B cell (primary cell): ENCODE measurements at regions not wholly inside any gene's neighbourhood (a gene's known extent, or its start where the extent isn't known, plus 50 kb on each side); places are given as distances from the start of the nearest gene placed in this dataset.

ENCODE experiments used
- ATAC-seq: fragments of 200-7000 bp; cut with Tn5 transposase; one replicate; pipeline ENCODE4 v1.10.0; 2021; ENCODE audit warnings: low read depth, mild to moderate bottlenecking, moderate number of reproducible peaks, moderate library complexity
- CTCF ChIA-PET: fragments of 350-600 bp; sonication (Branson Sonifier 250); formaldehyde crosslinking; loops from one replicate; lab custom pipeline; 2021; ENCODE audit warnings: antibody characterized with exemption, inconsistent platforms; lab: Charles Lee
- POLR2A ChIA-PET: fragments of 350-600 bp; sonication (Branson Sonifier 250); formaldehyde crosslinking; loops from one replicate; lab custom pipeline; 2021; ENCODE audit warnings: antibody characterized with exemption; lab: Charles Lee
- DNase-seq: peaks from one replicate; pipeline ENCODE4 v3.0.0; 2013
- H2AFZ ChIP-seq: 2 replicates; pipeline ENCODE4 v1.6.1; 2012; ENCODE audit warnings: mild to moderate bottlenecking, low read depth, low read length; ENCODE audit not compliant: insufficient read depth, poor library complexity, severe bottlenecking
- H3K27ac ChIP-seq, 2 donors: 1 replicate in 1 of 2; 2 replicates in 1 of 2; pipeline ENCODE4 v1.5.1; 2012 to 2013; ENCODE audit warnings: low read length in 2 of 2, mild to moderate bottlenecking in 2 of 2, moderate library complexity in 1 of 2
- H3K27me3 ChIP-seq, 4 experiments: fragments of 200-600 bp in 1 of 4; sonication (generic) in 1 of 4; replicated peaks in 1 of 4; 1 replicate in 2 of 4; 2 replicates in 2 of 4; pipeline versions ENCODE4 v1.6.1 to v1.7.0; 2013 to 2016; ENCODE audit warnings: low read length in 3 of 4, mild to moderate bottlenecking in 2 of 4, mixed read lengths in 1 of 4, moderate library complexity in 1 of 4; ENCODE audit not compliant: insufficient read depth in 4 of 4, control insufficient read depth in 3 of 4; ENCODE audit errors: control extremely low read depth in 1 of 4
- H3K36me3 ChIP-seq, 2 experiments: replicated peaks in 1 of 2; 1 replicate in 1 of 2; 2 replicates in 1 of 2; pipeline versions ENCODE4 v1.6.1 to v1.7.1; 2013; ENCODE audit warnings: low read length in 1 of 2; ENCODE audit not compliant: insufficient read depth in 2 of 2, control insufficient read depth in 1 of 2; ENCODE audit errors: control extremely low read depth in 1 of 2, extremely low read depth in 1 of 2
- H3K4me1 ChIP-seq, 2 donors: fragments of 200-600 bp in 1 of 2; sonication (generic) in 1 of 2; 1 replicate in 1 of 2; 2 replicates in 1 of 2; pipeline versions ENCODE4 v1.5.1 to v1.6.1; 2013 to 2017; ENCODE audit warnings: low read length in 2 of 2; ENCODE audit not compliant: control insufficient read depth in 2 of 2, insufficient read depth in 2 of 2
- H3K4me2 ChIP-seq: replicated peaks from 2 replicates; pipeline ENCODE3; 2012; ENCODE audit warnings: mild to moderate bottlenecking, low read depth, low read length; ENCODE audit not compliant: poor library complexity, severe bottlenecking
- H3K4me3 ChIP-seq, 5 experiments: fragments of 200-600 bp in 1 of 5; sonication (generic) in 1 of 5; 1 replicate in 3 of 5; 2 replicates in 2 of 5; pipeline versions ENCODE4 v1.5.1 to v1.7.0; 2011 to 2016; ENCODE audit warnings: low read length in 4 of 5, mild to moderate bottlenecking in 4 of 5, low read depth in 2 of 5, control low read depth in 1 of 5, moderate library complexity in 1 of 5; ENCODE audit not compliant: insufficient read depth in 1 of 5; ENCODE audit errors: control extremely low read depth in 1 of 5, extremely low read depth in 1 of 5
- H3K79me2 ChIP-seq: fragments of 200-600 bp; sonication (generic); one replicate; pipeline ENCODE4 v1.6.0; 2016; ENCODE audit warnings: low read length; ENCODE audit not compliant: control insufficient read depth, insufficient read depth
- H3K9ac ChIP-seq: fragments of 200-600 bp; sonication (generic); 2 replicates; pipeline ENCODE4 v1.6.1; 2017; ENCODE audit warnings: mild to moderate bottlenecking, low read length, moderate library complexity
- H3K9me3 ChIP-seq, 3 donors: one replicate each; pipeline versions ENCODE4 v1.6.1 to v1.7.1; 2013; ENCODE audit warnings: low read length in 2 of 3; ENCODE audit not compliant: control insufficient read depth in 2 of 3, insufficient read depth in 1 of 3; ENCODE audit errors: control extremely low read depth in 1 of 3
- H4K20me1 ChIP-seq: 2 replicates; pipeline ENCODE4 v1.6.0; 2012; ENCODE audit warnings: mild to moderate bottlenecking, low read length; ENCODE audit not compliant: insufficient read depth, control insufficient read depth, poor library complexity, severe bottlenecking
- H3K27ac Mint-ChIP-seq: one replicate; pipeline ENCODE4 v1.8.0; 2021; ENCODE audit warnings: mixed read lengths
- H3K27me3 Mint-ChIP-seq: one replicate; pipeline ENCODE4 v1.8.0; 2021; ENCODE audit warnings: mixed read lengths
- H3K4me1 Mint-ChIP-seq: one replicate; pipeline ENCODE4 v1.8.0; 2021; ENCODE audit warnings: mixed read lengths
- H3K4me3 Mint-ChIP-seq: one replicate; pipeline ENCODE4 v1.8.0; 2021; ENCODE audit warnings: mixed read lengths
- H3K9me3 Mint-ChIP-seq: one replicate; pipeline ENCODE4 v1.8.0; 2022; ENCODE audit warnings: mixed read lengths; ENCODE audit not compliant: insufficient read depth
- CTCF ChIP-seq: fragments of 200-600 bp; IDR thresholded peaks from one replicate; pipeline ENCODE4 v1.8.0; 2022; ENCODE audit warnings: antibody characterized with exemption, mild to moderate bottlenecking
- EZH2 ChIP-seq: IDR thresholded peaks from 2 replicates; pipeline ENCODE4 v1.6.1; 2012; ENCODE audit warnings: borderline replicate concordance, low read depth, mild to moderate bottlenecking, moderate library complexity, low read length; ENCODE audit not compliant: insufficient read depth, poor library complexity, severe bottlenecking
- WGBS: methylation state at CpG from one replicate; pipeline ENCODE4 v1.1.5; 2013; ENCODE audit warnings: missing lambda C conversion rate; ENCODE audit not compliant: insufficient coverage; 5-methylcytosine and 5-hydroxymethylcytosine counted together
- intact Hi-C: fragments of 100-400 bp; cut with micrococcal nuclease; formaldehyde crosslinking; loops from one replicate; pipeline ENCODE4 v1.10.0; 2022

- Histone ChIP-seq H3K27me3 (no peaks in the 10 kb centered on the region), H2AFZ (no peak overlapping the region), H3K9me3 (no peaks in the 10 kb centered on the region), H3K27ac (no peak overlapping the region), H4K20me1 (no peaks in the 10 kb centered on the region), H3K4me1 (no peaks in the 10 kb centered on the region), H3K4me3 (no peak overlapping the region), H3K9ac (no peak overlapping the region), H3K36me3 (no peaks in the 10 kb centered on the region), H3K4me2 (no peak overlapping the region), H3K79me2 (no peaks in the 10 kb centered on the region)
- Mint-ChIP-seq H3K9me3 (no peaks in the 10 kb centered on the region), H3K4me3 (no peak overlapping the region), H3K27me3 (peaks cover 6% of the 10 kb centered on the region), H3K4me1 (no peaks in the 10 kb centered on the region), H3K27ac (no peak overlapping the region)
- no CpG with 5 or more reads among the region's 3 CpGs for WGBS
- DNase-seq (no peak), ATAC-seq (no peak)
- intact Hi-C loops: no loop called here
- POLR2A ChIA-PET: no interaction called here
- CTCF ChIA-PET: no interaction called here
- TF ChIP-seq CTCF (no peak), EZH2 (no peak)
These were observed 440.1 kb upstream of the DDI1 start for GRCh38 chr11:103596315-103596714.

GRCh38 chr11:103601225-103601846 lies 435.1 kb upstream of the DDI1 start:
- H3K4me1 ChIP-seq: no peaks in the 10 kb centered on the region
- no peak overlapping the region for H3K4me2 ChIP-seq
- ChIA-PET POLR2A (no interaction called here), CTCF (interaction anchor here (0.8 to 1.7 kb wide), 8 partner anchors 10 to 565 kb away, joined by 3 to 5 read pairs (median 3); partner anchors contain the start of gene DYNC2H1)
- intact Hi-C loops: no loop called here
- H3K9ac ChIP-seq: no peak overlapping the region
- H3K9me3 ChIP-seq: no peaks in the 10 kb centered on the region
- WGBS: no CpG with 5 or more reads among the region's 3 CpGs
- TF ChIP-seq EZH2: no peak
- TF ChIP-seq CTCF: peak; percentile 84
- peak; percentile 47 for ATAC-seq
- no peaks in the 10 kb centered on the region for H3K36me3 ChIP-seq
- Mint-ChIP-seq H3K4me3 (no peak overlapping the region), H3K9me3 (no peaks in the 10 kb centered on the region), H3K27me3 (peaks cover 14% of the 10 kb centered on the region), H3K27ac (no peak overlapping the region), H3K4me1 (no peaks in the 10 kb centered on the region)
- no peak overlapping the region for H2AFZ ChIP-seq
- H3K27me3 ChIP-seq: no peaks in the 10 kb centered on the region
- no peaks in the 10 kb centered on the region for H3K79me2 ChIP-seq
- H4K20me1 ChIP-seq: no peaks in the 10 kb centered on the region
- H3K4me3 ChIP-seq: no peak overlapping the region
- DNase-seq: peak; percentile 29
- H3K27ac ChIP-seq: no peak overlapping the region
